GM12892 (cell line): ENCODE measurements at regions not wholly inside any gene's neighbourhood (a gene's known extent, or its start where the extent isn't known, plus 50 kb on each side); places are given as distances from the start of the nearest gene placed in this dataset.

Source experiments
- POLR2A ChIP-seq: IDR thresholded peaks from 2 replicates; pipeline ENCODE4 v1.6.1; 2011; ENCODE audit warnings: low read depth, low read length, control low read depth
- POLR2AphosphoS5 ChIP-seq: IDR thresholded peaks from 2 replicates; pipeline ENCODE4 v1.6.1; 2011; ENCODE audit warnings: low read depth, low read length, control low read depth
- TAF1 ChIP-seq: IDR thresholded peaks from 2 replicates; pipeline ENCODE4 v1.6.1; 2011; ENCODE audit warnings: low read depth, mild to moderate bottlenecking, control low read depth, low read length, borderline replicate concordance

GRCh38 chr7:47095946-47096345 lies 486.0 kb downstream of the TNS3 start:
- no peak for TF ChIP-seq POLR2A
- TF ChIP-seq POLR2AphosphoS5: no peak
- TF ChIP-seq TAF1: no peak
